ENCODE measurements at regions not wholly inside any gene's neighbourhood (a gene's known extent, or its start where the extent isn't known, plus 50 kb on each side); places are given as distances from the start of the nearest gene placed in this dataset.
"Not testable (repeated sequence)": the region's sequence is repeated elsewhere in the genome, so short reads cannot be mapped to it uniquely, and the experiment has no call there.

DNA sequence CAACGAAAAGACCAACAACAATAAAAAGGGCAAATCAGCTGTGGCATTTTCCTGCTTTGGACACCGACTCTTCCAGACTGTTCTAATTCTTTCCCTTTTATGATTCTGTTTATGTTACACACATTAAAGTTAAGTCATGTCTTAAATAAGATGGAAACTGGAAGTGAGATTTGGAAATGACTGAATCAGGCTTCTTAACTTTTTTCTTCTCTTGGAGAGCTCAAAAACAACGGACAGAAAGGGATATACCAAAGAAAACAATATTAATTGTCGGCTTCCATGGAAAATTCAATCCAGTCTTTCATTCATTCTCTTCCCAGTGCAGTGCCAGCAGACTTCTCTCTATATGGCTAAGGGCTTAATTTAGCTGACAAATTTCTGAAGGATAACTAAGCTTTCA, 214.9 kb upstream of the DDHD1 start:
- ATAC-seq (ENCODE audit: insufficient read depth, low read depth) (no peak), DNase-seq (no peak)
- Histone ChIP-seq H3K4me2 (ENCODE audit: insufficient read depth, low read length) (no peak overlapping the region), H3K4me1 (ENCODE audit: insufficient read depth, low read length) (no peaks in the 10 kb centered on the region), H3K36me3 (ENCODE audit: insufficient read depth, low read length) (peaks cover 4% of the 10 kb centered on the region; the same call in 1 of the 2 replicates), H3K9ac (ENCODE audit: low read depth, low read length) (no peak overlapping the region), H3K9me3 (ENCODE audit: insufficient read depth, low read length, severe bottlenecking) (no peaks in the 10 kb centered on the region), H4K20me1 (ENCODE audit: insufficient read depth, low read length) (no peaks in the 10 kb centered on the region), H3K27ac (ENCODE audit: low read length) (no peak overlapping the region), H3K4me3 (ENCODE audit: low read depth in 1 of 2, low read length in 2 of 2) (no peak overlapping the region), H3K27me3 (ENCODE audit: insufficient read depth, low read length, poor library complexity) (no peaks in the 10 kb centered on the region), H3K79me2 (ENCODE audit: insufficient read depth, low read length) (no peaks in the 10 kb centered on the region), H2AFZ (ENCODE audit: low read depth, low read length) (no peak overlapping the region)
- TF ChIP-seq EZH2 (IDR thresholded peaks at IDR 0.05; ENCODE audit: borderline replicate concordance, low read depth, low read length, severe bottlenecking) (no peak), CTCF (IDR thresholded peaks at IDR 0.05; ENCODE audit: borderline replicate concordance, extremely low read depth, low read length, poor library complexity, severe bottlenecking) (no peak)

GRCh38 chr14:53367644-53368026, 214.5 kb upstream of the DDHD1 start:
- H3K79me2 ChIP-seq (ENCODE audit: insufficient read depth, low read length), result no peaks in the 10 kb centered on the region
- H3K4me2 ChIP-seq (ENCODE audit: insufficient read depth, low read length), result no peak overlapping the region
- no peak overlapping the region for H2AFZ ChIP-seq (ENCODE audit: low read depth, low read length)
- no peak overlapping the region for H3K4me3 ChIP-seq (ENCODE audit: low read depth in 1 of 2, low read length in 2 of 2)
- H3K4me1 ChIP-seq (ENCODE audit: insufficient read depth, low read length), result no peaks in the 10 kb centered on the region
- ATAC-seq (ENCODE audit: insufficient read depth, low read depth) (no peak), DNase-seq (no peak)
- H4K20me1 ChIP-seq (ENCODE audit: insufficient read depth, low read length), result no peaks in the 10 kb centered on the region
- H3K9me3 ChIP-seq (ENCODE audit: insufficient read depth, low read length, severe bottlenecking), result no peaks in the 10 kb centered on the region
- H3K9ac ChIP-seq (ENCODE audit: low read depth, low read length), result no peak overlapping the region
- no peak overlapping the region for H3K27ac ChIP-seq (ENCODE audit: low read length)
- H3K36me3 ChIP-seq (ENCODE audit: insufficient read depth, low read length), result peaks cover 3% of the 10 kb centered on the region; the same call in 1 of the 2 replicates
- H3K27me3 ChIP-seq (ENCODE audit: insufficient read depth, low read length, poor library complexity), result no peaks in the 10 kb centered on the region
- TF ChIP-seq EZH2 (IDR thresholded peaks at IDR 0.05; ENCODE audit: borderline replicate concordance, low read depth, low read length, severe bottlenecking), result no peak
- TF ChIP-seq CTCF (IDR thresholded peaks at IDR 0.05; ENCODE audit: borderline replicate concordance, extremely low read depth, low read length, poor library complexity, severe bottlenecking), result no peak

- H3K36me3 ChIP-seq (ENCODE audit: insufficient read depth, low read length), result peaks cover 11% of the 10 kb centered on the region; the same call in 1 of the 2 replicates
- H3K9ac ChIP-seq (ENCODE audit: low read depth, low read length), result no peak overlapping the region
- peaks cover 6% of the 10 kb centered on the region for H3K9me3 ChIP-seq (ENCODE audit: insufficient read depth, low read length, severe bottlenecking)
- H4K20me1 ChIP-seq (ENCODE audit: insufficient read depth, low read length), result no peaks in the 10 kb centered on the region
- ATAC-seq (ENCODE audit: insufficient read depth, low read depth) (no peak), DNase-seq (no peak)
- no peaks in the 10 kb centered on the region for H3K4me1 ChIP-seq (ENCODE audit: insufficient read depth, low read length)
- no peak overlapping the region for H3K4me2 ChIP-seq (ENCODE audit: insufficient read depth, low read length)
- no peak overlapping the region for H2AFZ ChIP-seq (ENCODE audit: low read depth, low read length)
- H3K4me3 ChIP-seq (ENCODE audit: low read depth in 1 of 2, low read length in 2 of 2), result no peak overlapping the region
- H3K27me3 ChIP-seq (ENCODE audit: insufficient read depth, low read length, poor library complexity), result no peaks in the 10 kb centered on the region
- no peak overlapping the region for H3K27ac ChIP-seq (ENCODE audit: low read length)
- TF ChIP-seq CTCF (IDR thresholded peaks at IDR 0.05; ENCODE audit: borderline replicate concordance, extremely low read depth, low read length, poor library complexity, severe bottlenecking), result no peak
- TF ChIP-seq EZH2 (IDR thresholded peaks at IDR 0.05; ENCODE audit: borderline replicate concordance, low read depth, low read length, severe bottlenecking), result no peak
- H3K79me2 ChIP-seq (ENCODE audit: insufficient read depth, low read length), result no peaks in the 10 kb centered on the region
Measured at GRCh38 chr14:53365486-53366130, 212.5 kb upstream of the DDHD1 start.

DNA sequence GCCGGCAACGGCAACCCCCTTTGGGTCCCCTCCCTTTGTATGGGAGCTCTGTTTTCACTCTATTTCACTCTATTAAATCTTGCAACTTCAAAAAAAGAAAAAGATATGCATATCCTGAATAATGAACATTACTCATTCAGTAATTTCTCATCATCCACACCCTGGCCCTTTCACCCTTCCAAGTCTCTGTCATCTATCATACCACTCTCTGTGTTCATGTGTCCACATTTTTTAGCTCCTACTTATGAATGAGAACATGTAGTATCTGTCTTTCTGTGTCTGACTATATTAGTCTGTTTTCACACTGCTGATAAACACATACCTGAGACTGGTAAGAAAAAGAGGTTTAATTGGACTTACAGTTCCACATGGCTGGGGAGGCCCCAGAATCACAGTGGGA, 209.8 kb upstream of the DDHD1 start:
- H3K27me3 ChIP-seq (ENCODE audit: insufficient read depth, low read length, poor library complexity); H3K9ac ChIP-seq (ENCODE audit: low read depth, low read length); H3K79me2 ChIP-seq (ENCODE audit: insufficient read depth, low read length); ATAC-seq (ENCODE audit: insufficient read depth, low read depth); H3K4me3 ChIP-seq (ENCODE audit: low read depth in 1 of 2, low read length in 2 of 2); H3K27ac ChIP-seq (ENCODE audit: low read length); H3K4me1 ChIP-seq (ENCODE audit: insufficient read depth, low read length); H2AFZ ChIP-seq (ENCODE audit: low read depth, low read length); DNase-seq; H4K20me1 ChIP-seq (ENCODE audit: insufficient read depth, low read length); H3K4me2 ChIP-seq (ENCODE audit: insufficient read depth, low read length): not testable (repeated sequence)
- Histone ChIP-seq H3K9me3 (ENCODE audit: insufficient read depth, low read length, severe bottlenecking) (peaks cover 12% of the 10 kb centered on the region), H3K36me3 (ENCODE audit: insufficient read depth, low read length) (peaks cover 32% of the 10 kb centered on the region)

Measured in DND-41 (cell line).